NCI-H2196 treated with DMSO at 0.1 percent for 48 hours (cell line): ENCODE measurements at regions not wholly inside any gene's neighbourhood (a gene's known extent, or its start where the extent isn't known, plus 50 kb on each side); places are given as distances from the start of the nearest gene placed in this dataset.
"Not testable (repeated sequence)": the region's sequence is repeated elsewhere in the genome, so short reads cannot be mapped to it uniquely, and the experiment has no call there.

Experiments
- DNase-seq: peaks from one replicate; lab custom pipeline; 2025; ENCODE audit not compliant: unreplicated experiment; lab: John Stamatoyannopoulos, UW

GRCh38 chr22:48083502-48083901, 1321.1 kb downstream of the TBC1D22A start:
- no peak for DNase-seq

GRCh38 chr22:48082284-48082683, 1319.8 kb downstream of the TBC1D22A start:
- DNase-seq: no peak

- no peak for DNase-seq
These were observed 1318.8 kb downstream of the TBC1D22A start for GRCh38 chr22:48081281-48081680.

GRCh38 chr22:48080316-48081165, 1318.1 kb downstream of the TBC1D22A start:
- no peak for DNase-seq

GRCh38 chr22:48079505-48080290, 1317.2 kb downstream of the TBC1D22A start:
- DNase-seq: no peak

- no peak for DNase-seq
These were observed 1316.4 kb downstream of the TBC1D22A start for GRCh38 chr22:48078825-48079224.

- no peak for DNase-seq
These were observed 1315.2 kb downstream of the TBC1D22A start for GRCh38 chr22:48077699-48078098.

GRCh38 chr22:48076008-48076407, 1313.6 kb downstream of the TBC1D22A start:
- no peak for DNase-seq

GRCh38 chr22:48075604-48076003, 1313.2 kb downstream of the TBC1D22A start:
- DNase-seq: no peak

- DNase-seq: no peak
These were observed 1310.3 kb downstream of the TBC1D22A start for GRCh38 chr22:48072777-48073176.

- no peak for DNase-seq
These were observed 1309.4 kb downstream of the TBC1D22A start for GRCh38 chr22:48071828-48072227.

- no peak for DNase-seq
These were observed 1308.9 kb downstream of the TBC1D22A start for GRCh38 chr22:48071305-48071704.

- DNase-seq: no peak
These were observed 1308.3 kb downstream of the TBC1D22A start for GRCh38 chr22:48070760-48071159.

GRCh38 chr22:48070083-48070482, 1307.6 kb downstream of the TBC1D22A start:
- no peak for DNase-seq

GRCh38 chr22:48069256-48069655, 1306.8 kb downstream of the TBC1D22A start:
- no peak for DNase-seq

GRCh38 chr22:48068323-48068885, 1306.0 kb downstream of the TBC1D22A start:
- DNase-seq: no peak

- DNase-seq: no peak
These were observed 1303.4 kb downstream of the TBC1D22A start for GRCh38 chr22:48065892-48066291.

- no peak for DNase-seq
These were observed 1299.3 kb downstream of the TBC1D22A start for GRCh38 chr22:48061726-48062125.

- no peak for DNase-seq
These were observed 1297.8 kb downstream of the TBC1D22A start for GRCh38 chr22:48060266-48060665.

GRCh38 chr22:48059521-48059920, 1297.1 kb downstream of the TBC1D22A start:
- DNase-seq: not testable (repeated sequence)

- no peak for DNase-seq
These were observed 1294.8 kb downstream of the TBC1D22A start for GRCh38 chr22:48057116-48057835.
